NCI-H2227 treated with DMSO at 0.1 percent for 48 hours (cell line): ENCODE measurements at regions not wholly inside any gene's neighbourhood (a gene's known extent, or its start where the extent isn't known, plus 50 kb on each side); places are given as distances from the start of the nearest gene placed in this dataset.

Source experiments
- DNase-seq: peaks from one replicate; lab custom pipeline; 2025; lab: John Stamatoyannopoulos, UW

GRCh38 chr11:91810871-91811270 lies 413.7 kb upstream of the FAT3 start:
- DNase-seq, result no peak

- DNase-seq, result no peak
These were observed 419.3 kb upstream of the FAT3 start for GRCh38 chr11:91805293-91805692.

GRCh38 chr11:91804042-91804441 lies 420.6 kb upstream of the FAT3 start:
- no peak for DNase-seq

- DNase-seq, result no peak
These were observed 422.1 kb upstream of the FAT3 start for GRCh38 chr11:91802475-91802874.

GRCh38 chr11:91800208-91800914 lies 424.3 kb upstream of the FAT3 start:
- DNase-seq, result no peak

GRCh38 chr11:91798240-91798639 lies 426.4 kb upstream of the FAT3 start:
- DNase-seq, result no peak

- no peak for DNase-seq
These were observed 427.6 kb upstream of the FAT3 start for GRCh38 chr11:91796999-91797398.

- DNase-seq, result no peak
These were observed 429.3 kb upstream of the FAT3 start for GRCh38 chr11:91795139-91795887.

GRCh38 chr11:91794146-91794545 lies 430.5 kb upstream of the FAT3 start:
- DNase-seq, result no peak

GRCh38 chr11:91792779-91793262 lies 431.8 kb upstream of the FAT3 start:
- no peak for DNase-seq

- DNase-seq, result no peak
These were observed 433.5 kb upstream of the FAT3 start for GRCh38 chr11:91791171-91791468.

- DNase-seq, result no peak
These were observed 434.1 kb upstream of the FAT3 start for GRCh38 chr11:91790346-91791170.

GRCh38 chr11:91788764-91789163 lies 435.9 kb upstream of the FAT3 start:
- DNase-seq, result no peak

- DNase-seq, result no peak
These were observed 438.5 kb upstream of the FAT3 start for GRCh38 chr11:91786097-91786496.

GRCh38 chr11:91783173-91783572 lies 441.4 kb upstream of the FAT3 start:
- no peak for DNase-seq

- DNase-seq, result no peak
These were observed 445.9 kb upstream of the FAT3 start for GRCh38 chr11:91778758-91779157.

GRCh38 chr11:91776655-91777054 lies 448.0 kb upstream of the FAT3 start:
- DNase-seq, result no peak

- no peak for DNase-seq
These were observed 451.5 kb upstream of the FAT3 start for GRCh38 chr11:91773090-91773489.

GRCh38 chr11:91771961-91772360 lies 452.7 kb upstream of the FAT3 start:
- DNase-seq, result no peak

- no peak for DNase-seq
These were observed 455.8 kb upstream of the FAT3 start for GRCh38 chr11:91768783-91769182.

GRCh38 chr11:91763331-91763730 lies 461.3 kb upstream of the FAT3 start:
- DNase-seq, result no peak

- no peak for DNase-seq
These were observed 463.1 kb upstream of the FAT3 start for GRCh38 chr11:91761406-91762025.
